ENCODE measurements at regions not wholly inside any gene's neighbourhood (a gene's known extent, or its start where the extent isn't known, plus 50 kb on each side); places are given as distances from the start of the nearest gene placed in this dataset.
"Not testable (repeated sequence)": the region's sequence is repeated elsewhere in the genome, so short reads cannot be mapped to it uniquely, and the experiment has no call there.

DNA sequence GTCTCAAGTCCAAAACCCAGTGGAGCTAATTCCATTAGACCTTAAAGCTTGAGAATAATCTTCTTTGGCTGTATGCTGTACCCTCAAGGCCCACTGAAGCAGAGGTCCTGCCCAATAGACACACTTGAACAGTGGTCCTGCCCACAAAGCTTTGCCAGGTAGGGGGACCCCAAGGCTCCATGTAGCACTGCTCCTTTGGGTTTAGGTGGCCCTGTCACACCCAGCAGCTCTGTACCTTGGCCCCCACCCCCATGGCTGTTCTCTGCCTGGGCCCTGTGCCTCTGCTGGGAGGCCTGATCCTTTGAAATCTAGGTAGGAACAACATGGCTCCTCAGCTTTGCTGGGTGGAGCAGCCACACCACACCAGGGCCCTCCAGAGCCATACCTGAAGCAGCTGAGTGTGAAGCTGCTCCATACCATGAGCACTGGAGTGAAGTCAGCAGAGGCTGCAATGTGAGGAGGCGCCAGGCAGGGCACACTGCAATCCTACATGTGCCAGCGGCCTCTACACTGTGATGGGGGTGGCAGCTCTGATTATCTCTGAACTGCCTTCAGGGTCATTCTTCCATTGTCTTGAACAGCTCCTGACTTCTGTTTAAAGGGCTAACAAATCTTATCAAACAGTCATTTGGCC, 188.0 kb upstream of the CCDC54 start:
- no peak for DNase-seq (ENCODE audit: low read depth in 4 of 4, low spot score in 1 of 4)

DNA sequence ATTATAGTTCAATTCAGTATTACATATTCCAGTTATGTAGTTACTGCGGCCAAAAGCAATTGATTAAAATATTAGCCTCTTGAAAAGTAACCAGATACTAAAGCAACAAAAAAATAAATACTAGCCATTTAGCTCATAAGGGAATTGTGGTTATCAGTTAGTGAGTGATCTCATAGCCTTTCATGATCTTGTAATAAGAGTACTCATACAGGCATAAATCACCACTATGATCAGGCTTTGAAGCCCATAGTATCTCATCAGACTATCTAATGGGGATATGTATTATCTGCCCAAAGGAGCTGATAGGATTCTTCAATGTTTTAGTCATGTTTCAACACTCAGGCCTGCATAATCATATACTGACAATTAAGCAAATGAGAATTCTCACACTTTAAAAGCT, 184.1 kb upstream of the CCDC54 start:
- DNase-seq (ENCODE audit: low read depth in 4 of 4, low spot score in 1 of 4), result no peak

DNA sequence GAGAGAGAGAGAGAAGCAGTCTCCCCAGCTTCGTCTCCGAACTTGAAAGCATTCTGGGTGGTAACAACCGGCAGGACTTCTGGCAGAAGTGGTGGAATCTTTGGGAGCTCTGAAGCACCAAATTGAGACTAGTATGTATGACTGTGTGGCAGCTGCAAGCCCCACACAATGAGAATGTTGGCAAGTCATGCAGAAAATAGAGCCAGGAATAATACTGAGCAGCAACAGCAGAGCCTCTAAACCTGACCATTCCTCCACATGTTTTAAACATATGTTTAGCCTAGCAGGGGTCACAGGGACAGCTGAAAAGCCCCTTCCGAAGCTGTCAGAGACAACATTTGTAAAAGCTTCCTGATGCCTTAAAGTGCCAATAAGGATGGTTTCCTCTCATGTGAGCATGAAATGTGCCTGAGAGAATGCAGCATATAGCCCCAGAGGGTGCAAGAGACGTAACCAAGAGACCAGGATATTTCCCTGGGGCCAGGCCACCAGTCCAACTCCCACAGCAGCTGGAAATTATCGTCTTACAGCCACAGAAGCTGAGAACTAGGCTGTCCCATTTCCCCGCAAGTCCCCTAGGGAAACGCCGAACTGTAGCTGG, 178.6 kb upstream of the CCDC54 start:
- no peak for DNase-seq (ENCODE audit: low read depth in 4 of 4, low spot score in 1 of 4)

DNA sequence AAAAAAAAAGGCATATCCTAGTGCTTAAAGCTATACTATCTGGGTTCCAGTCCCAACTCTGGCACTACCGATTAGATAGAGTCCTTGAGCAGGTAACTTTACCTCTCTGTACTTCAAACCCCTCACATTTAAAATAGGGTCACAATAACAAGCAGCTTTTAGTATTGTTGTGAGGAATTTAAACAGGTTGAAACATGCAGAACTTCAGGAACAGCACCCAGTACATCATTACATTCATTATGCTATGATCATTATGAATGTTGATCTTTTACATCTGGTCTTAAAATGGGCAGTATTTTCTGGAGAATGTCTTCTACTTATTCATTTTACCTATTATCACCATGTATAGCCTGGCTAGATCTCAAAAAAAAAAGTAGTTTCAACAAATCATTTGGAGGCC, 176.1 kb upstream of the CCDC54 start:
- no peak for DNase-seq (ENCODE audit: low read depth in 4 of 4, low spot score in 1 of 4)

DNA sequence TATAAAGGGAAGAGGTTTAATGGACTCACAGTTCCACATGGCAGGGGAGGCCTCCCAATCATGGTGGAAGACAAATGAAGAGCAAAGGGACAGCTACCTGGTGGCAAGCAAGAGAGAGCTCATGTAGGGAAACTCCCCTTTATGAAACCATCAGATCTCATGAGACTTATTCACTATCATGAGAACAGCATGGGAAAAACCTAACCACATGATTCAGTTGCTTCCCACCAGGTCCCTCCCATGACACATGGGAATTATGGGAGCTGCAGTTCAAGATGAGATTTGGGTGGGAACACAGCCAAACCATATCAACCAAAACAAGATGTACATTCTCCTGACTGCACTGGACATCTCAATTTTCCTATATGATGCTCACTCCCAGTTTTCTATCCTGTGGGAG, 174.4 kb upstream of the CCDC54 start:
- not testable (repeated sequence) for DNase-seq (ENCODE audit: low read depth in 4 of 4, low spot score in 1 of 4)

DNA sequence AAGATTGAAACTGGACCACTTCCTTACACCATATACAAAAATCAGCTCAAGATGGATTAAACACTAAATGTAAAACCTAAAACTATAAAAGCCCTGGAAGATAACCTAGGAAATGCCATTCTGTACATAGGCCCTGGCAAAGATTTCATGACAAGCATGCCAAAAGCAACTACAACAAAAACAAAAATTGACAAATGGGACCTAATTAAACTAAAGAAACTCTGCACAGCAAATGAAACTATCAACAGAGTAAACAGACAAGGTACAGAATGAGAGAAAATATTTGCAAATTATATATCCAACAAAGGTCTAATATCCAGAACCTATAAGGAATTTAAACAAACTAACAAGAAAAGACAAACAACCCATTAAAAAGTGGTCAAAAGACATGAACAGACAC, 173.1 kb upstream of the CCDC54 start:
- no peak for DNase-seq (ENCODE audit: low read depth in 4 of 4, low spot score in 1 of 4)

DNA sequence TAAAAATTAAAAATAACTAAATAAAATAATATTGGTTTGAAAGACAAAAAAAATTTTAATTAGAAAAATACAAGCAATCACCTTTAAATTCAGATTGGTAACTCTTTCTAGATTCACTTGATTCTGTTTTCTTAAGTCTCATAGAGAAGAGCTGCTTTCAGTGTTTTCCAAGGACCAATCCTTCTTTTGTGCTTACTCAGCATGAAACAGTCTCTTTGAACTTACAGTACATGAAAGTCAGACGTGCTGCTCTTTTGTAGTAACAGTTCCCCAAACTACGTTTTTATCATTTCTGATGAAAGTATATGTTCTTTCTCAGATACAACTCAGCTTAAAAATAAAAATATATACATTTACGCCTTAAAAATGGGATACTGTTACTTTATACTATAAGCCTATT, 171.9 kb upstream of the CCDC54 start:
- no peak for DNase-seq (ENCODE audit: low read depth in 4 of 4, low spot score in 1 of 4)

DNA sequence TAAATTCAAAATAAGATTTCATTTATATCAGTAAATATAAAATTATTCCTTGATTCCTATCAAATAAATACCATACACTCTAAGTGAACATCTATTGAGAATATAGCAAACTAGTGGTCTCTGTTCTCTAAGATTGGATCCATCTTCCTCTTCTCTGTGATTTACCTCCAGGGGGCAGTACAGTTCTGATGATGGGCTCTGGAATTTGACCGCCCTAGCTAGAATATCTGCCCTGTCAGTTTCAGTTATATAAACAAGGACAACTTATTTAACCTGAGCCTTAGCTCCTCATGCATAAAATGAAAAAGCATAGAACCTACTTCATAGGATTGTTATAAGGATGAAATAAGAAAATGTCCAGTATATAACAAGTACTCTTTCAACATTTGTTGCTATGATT, 171.1 kb upstream of the CCDC54 start:
- no peak for DNase-seq (ENCODE audit: low read depth in 4 of 4, low spot score in 1 of 4)

DNA sequence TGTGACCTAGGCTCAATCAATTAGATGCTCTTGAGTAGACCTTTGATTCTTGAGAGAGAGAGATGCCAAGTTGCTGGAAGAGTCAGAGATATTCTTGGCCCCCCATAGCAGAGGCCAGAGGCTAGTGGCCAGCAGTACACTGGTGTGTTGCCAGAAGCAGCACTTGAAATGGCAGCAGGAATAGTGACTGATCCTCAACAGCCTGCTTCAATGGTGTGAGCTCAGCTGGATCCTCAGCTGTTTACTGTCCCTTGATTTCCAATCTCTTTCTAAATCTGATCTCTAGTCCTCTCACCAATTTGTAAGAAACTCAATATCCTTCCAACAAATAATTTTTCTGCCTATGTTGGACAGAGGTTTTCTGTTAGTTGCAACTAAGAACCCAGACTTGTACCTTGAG, 170.3 kb upstream of the CCDC54 start:
- DNase-seq (ENCODE audit: low read depth in 4 of 4, low spot score in 1 of 4), result no peak

DNA sequence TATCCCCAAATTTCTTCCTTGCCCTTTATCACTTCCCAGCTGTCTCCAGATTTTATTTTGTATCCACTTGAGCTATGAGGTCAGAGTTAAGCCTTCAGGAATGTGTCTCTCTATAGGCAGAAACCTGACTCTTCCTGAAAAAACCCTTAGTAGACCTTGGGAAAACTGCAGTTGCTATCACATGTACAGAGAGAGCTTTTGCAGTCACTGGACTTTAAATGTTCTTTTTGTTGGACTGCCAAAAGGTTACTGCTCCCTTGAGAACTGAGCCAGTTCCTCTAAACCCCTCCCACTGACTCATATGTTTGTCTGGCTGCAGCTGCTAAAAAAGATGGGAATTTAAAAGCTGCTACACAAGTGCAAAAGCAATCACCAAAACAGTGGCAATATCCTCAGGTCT, 169.1 kb upstream of the CCDC54 start:
- DNase-seq (ENCODE audit: low read depth in 4 of 4, low spot score in 1 of 4), result no peak

DNA sequence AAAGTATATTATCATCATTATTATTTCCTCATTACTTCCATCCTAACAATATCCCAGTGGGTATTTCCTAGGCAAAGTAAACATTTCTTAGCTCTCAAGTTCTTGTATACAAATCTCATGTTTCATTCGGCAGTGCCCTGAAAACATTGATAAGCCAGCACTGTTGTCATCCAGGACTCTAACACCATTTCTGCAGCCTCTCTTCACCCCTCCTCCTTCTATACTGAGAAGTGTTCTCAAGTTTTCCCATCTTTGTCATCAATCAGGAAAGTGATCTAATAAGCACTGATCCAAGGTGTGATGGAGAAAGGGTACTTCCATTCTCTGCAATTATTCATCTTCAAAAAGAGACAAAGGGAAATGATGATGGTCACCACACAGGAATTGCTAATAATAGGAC, 168.4 kb upstream of the CCDC54 start:
- no peak for DNase-seq (ENCODE audit: low read depth in 4 of 4, low spot score in 1 of 4)

DNA sequence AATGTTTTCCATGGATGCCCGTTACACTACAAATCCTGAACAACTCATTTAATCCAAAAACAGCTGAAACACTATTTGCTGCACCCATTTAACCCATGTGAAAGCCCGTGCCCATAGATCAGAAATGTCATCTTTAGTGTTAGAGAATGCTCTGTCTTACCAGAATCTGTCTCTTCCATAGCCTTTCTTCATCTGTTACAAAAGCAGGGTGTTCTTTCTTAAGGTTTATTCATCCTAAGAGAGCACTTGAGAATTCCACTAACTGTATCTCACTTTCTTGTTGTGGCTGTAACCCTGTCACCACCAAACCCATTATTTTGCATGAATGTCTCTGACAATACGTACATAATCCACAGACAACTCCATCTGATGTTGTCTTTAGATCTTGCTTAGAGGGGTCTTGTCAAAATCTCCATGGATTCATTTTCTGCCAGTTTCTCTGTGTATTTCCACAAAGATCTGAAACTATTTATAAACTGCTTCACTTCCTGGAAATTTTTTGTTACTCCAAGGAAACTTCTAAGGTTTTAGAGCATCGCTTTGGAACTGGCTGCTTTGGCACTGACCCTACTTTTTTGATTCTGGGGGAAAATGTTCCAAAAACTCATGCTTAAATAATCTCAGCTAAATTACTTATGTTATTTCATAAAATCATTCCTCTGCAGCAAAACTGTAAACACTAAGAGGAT, 167.8 kb upstream of the CCDC54 start:
- DNase-seq (ENCODE audit: low read depth in 4 of 4, low spot score in 1 of 4), result no peak

DNA sequence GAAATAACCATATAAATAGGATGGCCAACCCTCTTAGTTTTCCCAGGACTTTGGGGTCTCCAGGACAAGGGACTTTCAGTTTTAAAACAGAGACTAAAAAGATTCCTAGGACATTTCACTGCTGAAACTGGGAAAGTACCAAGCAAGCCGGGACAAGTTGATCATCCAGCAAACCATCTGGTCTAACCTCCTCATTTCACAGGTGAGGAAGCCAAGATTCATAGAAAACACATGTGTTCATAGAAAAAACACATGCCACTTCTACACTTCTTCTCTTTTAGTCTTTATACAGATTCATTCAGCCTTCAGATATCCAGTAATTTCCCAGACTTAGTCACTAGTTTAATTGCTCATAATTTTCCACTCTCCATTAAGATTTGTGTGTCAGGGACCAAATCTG, 165.6 kb upstream of the CCDC54 start:
- DNase-seq (ENCODE audit: low read depth in 4 of 4, low spot score in 1 of 4), result no peak

DNA sequence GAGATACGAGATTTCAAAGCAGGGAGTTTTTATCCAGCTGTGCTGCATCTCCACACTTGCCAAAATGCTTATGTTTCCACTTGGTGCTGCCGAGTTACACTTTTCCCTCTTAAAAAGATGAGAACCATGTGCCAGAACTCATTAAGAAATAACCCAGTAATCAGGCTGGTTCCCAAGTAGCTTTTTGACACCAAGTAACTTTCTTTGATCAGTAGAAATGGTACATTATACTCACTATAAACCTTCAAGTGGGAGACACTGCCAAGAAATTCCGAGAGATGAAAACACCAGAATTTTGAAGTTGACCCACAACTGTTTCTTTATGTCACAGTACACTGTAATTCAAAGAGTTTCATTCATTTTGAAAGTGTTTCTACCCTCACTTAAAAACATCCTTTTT, 164.6 kb upstream of the CCDC54 start:
- DNase-seq (ENCODE audit: low read depth in 4 of 4, low spot score in 1 of 4), result no peak

DNA sequence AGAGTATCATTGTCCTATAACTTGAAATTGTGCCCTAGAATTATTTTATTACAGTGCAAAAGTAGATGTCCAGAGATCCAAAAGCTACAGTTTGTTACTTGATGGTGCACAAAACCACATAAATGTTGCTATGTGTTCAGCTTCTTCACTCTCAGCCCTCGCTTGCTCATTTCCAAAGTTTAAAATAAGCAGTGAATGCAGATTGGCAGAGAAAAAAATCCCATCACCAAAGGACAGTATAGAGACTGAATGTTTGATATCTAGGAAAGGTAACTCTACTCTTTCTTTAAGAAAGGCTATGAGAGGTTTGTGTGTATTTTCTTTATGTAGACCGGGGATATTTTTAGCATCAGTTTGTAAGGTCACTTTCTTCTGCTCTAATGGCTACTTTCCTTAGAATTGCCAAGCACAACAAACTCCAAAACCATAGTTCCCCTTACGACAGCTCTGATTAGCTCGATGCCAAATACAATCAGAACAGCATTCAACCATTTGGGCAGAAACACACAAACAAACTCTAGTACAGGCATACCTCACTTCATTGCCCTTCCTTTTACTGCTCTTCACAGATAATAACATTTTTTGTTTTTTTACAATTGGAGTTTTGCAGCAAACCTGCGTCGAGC, 164.1 kb upstream of the CCDC54 start:
- no peak for DNase-seq (ENCODE audit: low read depth in 4 of 4, low spot score in 1 of 4)

DNA sequence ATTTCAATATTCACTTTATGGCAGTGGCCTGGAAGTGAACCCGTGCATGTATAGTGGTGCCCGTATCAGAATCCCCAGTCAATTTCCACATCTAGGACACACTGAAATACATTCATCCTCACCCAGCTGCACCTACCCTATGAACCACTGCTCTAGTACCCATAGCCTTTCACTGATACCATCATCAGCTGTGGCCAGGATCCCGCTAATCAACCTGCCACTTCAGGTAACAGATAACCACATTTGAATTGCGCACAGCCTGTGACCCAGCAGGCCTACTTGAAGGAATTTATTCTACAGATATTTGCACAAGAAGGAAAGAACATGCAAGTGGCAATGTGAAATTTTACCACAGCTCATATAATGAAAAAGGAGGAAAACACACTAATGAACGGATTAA, 161.0 kb upstream of the CCDC54 start:
- DNase-seq (ENCODE audit: low read depth in 4 of 4, low spot score in 1 of 4), result no peak

DNA sequence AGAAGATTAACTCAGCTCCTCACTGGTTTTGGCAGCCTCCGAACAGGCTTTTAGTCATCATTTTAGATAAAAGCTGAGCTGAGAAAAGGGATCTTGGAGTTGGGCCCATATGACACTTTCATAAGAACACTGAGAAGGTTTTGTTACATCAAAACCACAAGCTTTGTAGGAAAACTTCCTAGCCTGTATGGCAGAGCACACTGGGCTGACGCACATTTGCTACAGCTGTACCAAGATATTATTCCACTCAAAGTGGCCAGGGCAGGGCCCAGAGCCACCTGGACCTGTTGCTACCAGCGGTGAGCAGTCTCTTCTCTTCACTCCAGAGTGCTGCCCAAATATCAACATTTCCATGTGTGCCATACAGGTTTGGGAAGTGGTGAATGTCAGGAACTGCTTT, 160.5 kb upstream of the CCDC54 start:
- DNase-seq (ENCODE audit: low read depth in 4 of 4, low spot score in 1 of 4), result no peak

DNA sequence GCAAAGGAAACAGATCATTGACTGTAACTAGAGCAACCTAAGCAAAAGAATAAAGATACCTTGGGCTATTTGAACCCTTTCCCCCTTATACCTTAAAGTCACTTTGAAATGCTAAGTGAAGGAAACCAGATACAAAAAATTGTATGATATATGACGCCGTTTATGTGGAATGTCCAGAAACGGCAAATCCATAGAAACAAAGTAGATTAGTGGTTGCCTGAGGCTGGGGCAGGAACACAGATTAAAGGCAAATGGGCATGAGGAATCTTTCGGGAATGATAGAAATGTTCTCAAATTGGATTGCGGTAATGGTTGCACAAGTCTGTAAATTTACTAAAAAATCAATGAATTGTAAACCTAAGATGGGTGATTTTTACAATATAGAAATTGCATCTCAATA, 160.1 kb upstream of the CCDC54 start:
- DNase-seq (ENCODE audit: low read depth in 4 of 4, low spot score in 1 of 4), result no peak

DNA sequence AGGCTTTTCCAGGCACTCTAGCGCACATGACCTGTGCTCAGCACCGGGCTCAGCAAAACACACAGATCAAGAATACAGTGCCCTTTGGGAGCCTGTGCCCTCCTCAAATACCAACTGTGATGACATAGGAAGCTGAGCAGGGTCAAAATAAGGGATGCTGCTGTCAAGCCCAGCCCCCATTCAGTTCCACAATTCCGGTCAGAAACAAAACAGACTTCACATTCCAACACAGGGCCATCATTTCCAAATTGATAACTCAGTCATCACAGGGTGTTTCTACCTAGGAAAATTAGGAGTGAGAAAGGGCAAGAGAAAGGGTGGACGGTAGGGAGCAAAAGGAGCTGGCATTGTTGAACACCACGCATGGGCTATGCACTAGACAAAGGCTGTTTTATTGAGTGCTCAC, 158.4 kb upstream of the CCDC54 start:
- no peak for DNase-seq (ENCODE audit: low read depth in 4 of 4, low spot score in 1 of 4)

DNA sequence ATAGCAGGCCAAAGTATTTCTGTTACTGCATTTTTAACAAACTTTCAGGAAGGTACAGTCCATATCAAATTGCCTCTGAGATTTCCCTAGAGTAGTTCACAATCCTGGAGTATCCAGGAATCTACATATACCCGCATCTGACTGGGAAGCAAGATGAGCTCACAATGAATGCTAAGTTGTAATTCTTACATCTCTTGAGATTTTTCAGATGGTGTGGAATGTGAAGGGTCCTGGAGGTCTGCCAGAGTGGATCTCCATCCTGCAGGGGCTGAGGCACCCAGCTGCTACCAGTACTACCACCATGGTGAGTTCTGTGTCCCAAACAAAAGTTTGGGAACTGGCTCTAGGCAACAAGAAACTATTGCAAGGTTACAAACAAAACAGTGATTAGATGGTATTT, 156.7 kb upstream of the CCDC54 start:
- DNase-seq (ENCODE audit: low read depth in 4 of 4, low spot score in 1 of 4), result no peak

DNA sequence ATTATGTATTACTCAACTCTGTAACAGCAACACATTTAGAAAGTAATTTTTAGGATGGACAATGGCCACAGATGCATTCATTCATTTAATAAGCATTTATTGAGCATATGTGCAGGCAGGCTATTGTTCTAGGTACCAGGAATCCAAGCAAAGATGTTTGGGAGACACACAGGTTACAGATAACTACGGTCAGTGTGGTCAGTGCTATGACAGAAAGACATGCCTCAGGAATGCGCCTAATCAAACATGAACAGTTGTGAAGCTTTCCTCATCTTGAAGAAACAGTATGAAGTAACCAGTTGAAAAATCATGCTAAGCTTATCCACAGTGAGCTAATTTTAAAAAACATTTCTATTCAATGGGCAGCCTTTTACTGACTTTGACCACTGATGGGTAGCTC, 155.4 kb upstream of the CCDC54 start:
- DNase-seq (ENCODE audit: low read depth in 4 of 4, low spot score in 1 of 4), result no peak

DNA sequence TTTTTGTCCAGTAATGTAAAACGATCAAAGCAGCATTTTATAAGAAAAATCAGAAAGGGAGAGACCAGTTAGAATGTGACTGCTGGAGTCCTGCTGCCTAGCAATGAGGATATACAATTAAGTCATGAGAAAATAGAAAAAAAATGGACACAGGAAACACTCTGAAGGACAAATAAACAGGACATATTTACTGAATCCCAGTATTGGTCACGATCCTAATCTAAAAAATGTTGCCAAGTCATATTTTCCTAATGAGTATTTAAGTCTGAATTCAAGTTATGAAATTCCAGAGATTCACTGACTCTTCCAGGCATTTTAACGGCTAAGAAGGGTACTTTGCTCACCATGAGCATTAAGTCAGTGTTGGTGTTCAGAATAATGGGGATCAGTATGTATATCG, 154.3 kb upstream of the CCDC54 start:
- no peak for DNase-seq (ENCODE audit: low read depth in 4 of 4, low spot score in 1 of 4)
